ENCODE measurements at regions not wholly inside any gene's neighbourhood (a gene's known extent, or its start where the extent isn't known, plus 50 kb on each side); places are given as distances from the start of the nearest gene placed in this dataset.

DNA sequence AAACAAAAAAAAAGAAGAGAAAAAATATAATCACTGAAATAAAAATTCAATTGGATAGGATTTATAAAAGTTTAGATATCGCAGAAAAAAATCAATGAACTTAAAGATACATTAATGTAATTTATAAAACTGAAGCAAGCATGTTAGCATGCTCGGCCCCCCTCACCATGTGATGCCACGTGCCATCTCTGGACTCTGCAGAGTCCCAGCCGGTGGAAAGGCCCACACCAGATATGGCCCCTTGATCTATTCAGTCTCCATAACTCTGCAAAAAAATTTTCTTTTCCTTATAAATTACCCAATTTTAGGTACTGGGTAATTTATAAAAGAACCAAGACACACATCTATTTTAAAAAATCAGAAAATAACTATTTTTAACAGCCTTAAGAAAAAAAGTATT is 476.0 kb upstream of the ANO3 start:
- DNase-seq (ENCODE audit: low read depth, low spot score) (no peak), ATAC-seq (no peak)
- H3K4me2 ChIP-seq (ENCODE audit: low read length) = no peak overlapping the region
- no peak overlapping the region for H3K4me3 ChIP-seq (replicated peaks in 1 of 2; ENCODE audit: low read depth in 1 of 2, low read length in 2 of 2)
- H3K36me3 ChIP-seq (ENCODE audit: control insufficient read depth in 1 of 2, insufficient read depth in 2 of 2, low read length in 2 of 2) = no peaks in the 10 kb centered on the region
- H3K27me3 ChIP-seq (ENCODE audit: insufficient read depth, low read length) = no peaks in the 10 kb centered on the region
- H3K4me1 ChIP-seq (ENCODE audit: control insufficient read depth in 1 of 2, insufficient read depth in 2 of 2, low read length in 2 of 2) = no peaks in the 10 kb centered on the region
- TF ChIP-seq, protein P1, sequence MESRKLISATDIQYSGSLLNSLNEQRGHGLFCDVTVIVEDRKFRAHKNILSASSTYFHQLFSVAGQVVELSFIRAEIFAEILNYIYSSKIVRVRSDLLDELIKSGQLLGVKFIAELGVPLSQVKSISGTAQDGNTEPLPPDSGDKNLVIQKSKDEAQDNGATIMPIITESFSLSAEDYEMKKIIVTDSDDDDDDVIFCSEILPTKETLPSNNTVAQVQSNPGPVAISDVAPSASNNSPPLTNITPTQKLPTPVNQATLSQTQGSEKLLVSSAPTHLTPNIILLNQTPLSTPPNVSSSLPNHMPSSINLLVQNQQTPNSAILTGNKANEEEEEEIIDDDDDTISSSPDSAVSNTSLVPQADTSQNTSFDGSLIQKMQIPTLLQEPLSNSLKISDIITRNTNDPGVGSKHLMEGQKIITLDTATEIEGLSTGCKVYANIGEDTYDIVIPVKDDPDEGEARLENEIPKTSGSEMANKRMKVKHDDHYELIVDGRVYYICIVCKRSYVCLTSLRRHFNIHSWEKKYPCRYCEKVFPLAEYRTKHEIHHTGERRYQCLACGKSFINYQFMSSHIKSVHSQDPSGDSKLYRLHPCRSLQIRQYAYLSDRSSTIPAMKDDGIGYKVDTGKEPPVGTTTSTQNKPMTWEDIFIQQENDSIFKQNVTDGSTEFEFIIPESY (IDR thresholded peaks at IDR 0.05; ENCODE audit: extremely low read depth, insufficient replicate concordance, low read length) = no peak
- TF ChIP-seq ZNF274 (IDR thresholded peaks at IDR 0.05; ENCODE audit: low read depth, low read length) (no peak), RAD21 (IDR thresholded peaks at IDR 0.05; ENCODE audit: low read depth) (no peak), SP1 (IDR thresholded peaks at IDR 0.05; ENCODE audit: low read depth) (no peak)
- intact Hi-C loops (cut with micrococcal nuclease) = no loop called here
- ChIA-PET POLR2A (no interaction called here), CTCF (no interaction called here), RAD21 (ENCODE audit: low non-redundant PET in 1 of 2, low total read pairs in 2 of 2, uncharacterized antibody in 2 of 2, unreplicated experiment in 2 of 2) (no interaction called here)
- no peak overlapping the region for H2AFZ ChIP-seq (ENCODE audit: low read depth, low read length, poor library complexity, severe bottlenecking)
- no peaks in the 10 kb centered on the region for H3K9me2 ChIP-seq (ENCODE audit: insufficient read depth)
- H3K27ac ChIP-seq (ENCODE audit: low read depth, low read length) = no peak overlapping the region
- BruUV-seq (replicated peaks) = no TSS peak
- no peak overlapping the region for H3K9ac ChIP-seq (ENCODE audit: low read length)
- H3K79me2 ChIP-seq (ENCODE audit: insufficient read depth, low read length) = no peaks in the 10 kb centered on the region
- H3K9me3 ChIP-seq (ENCODE audit: control insufficient read depth in 1 of 2, insufficient read depth in 1 of 2, low read depth in 1 of 2, low read length in 2 of 2) = peaks cover 8 to 10% of the 10 kb centered on the region in 2 experiments; a peak in 2 of 4 replicates
- H4K20me1 ChIP-seq (ENCODE audit: insufficient read depth) = no peaks in the 10 kb centered on the region

DNA sequence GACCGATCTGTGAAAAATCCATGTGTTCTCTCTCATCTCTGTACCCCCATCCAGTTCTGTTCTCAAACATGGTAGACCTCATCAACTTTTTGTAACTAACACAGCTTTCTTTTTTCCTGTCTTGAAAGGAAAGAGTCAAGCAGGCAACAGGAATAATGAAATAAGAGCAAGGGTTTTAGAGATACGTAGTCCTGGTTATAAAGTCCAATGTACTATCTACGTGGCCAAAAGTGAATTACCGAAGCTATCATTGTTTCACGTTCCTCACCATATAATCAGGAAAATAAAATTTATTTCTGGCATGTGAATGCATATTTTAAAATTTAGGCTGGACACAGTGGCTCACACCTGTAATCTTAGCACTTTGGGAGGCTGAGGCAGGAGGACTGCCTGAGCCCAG is 472.2 kb upstream of the ANO3 start:
- Histone ChIP-seq H2AFZ (ENCODE audit: low read depth, low read length, poor library complexity, severe bottlenecking) (no peak overlapping the region), H4K20me1 (ENCODE audit: insufficient read depth) (no peaks in the 10 kb centered on the region), H3K4me2 (ENCODE audit: low read length) (no peak overlapping the region), H3K4me1 (ENCODE audit: control insufficient read depth in 1 of 2, insufficient read depth in 2 of 2, low read length in 2 of 2) (no peaks in the 10 kb centered on the region), H3K27me3 (ENCODE audit: insufficient read depth, low read length) (no peaks in the 10 kb centered on the region), H3K79me2 (ENCODE audit: insufficient read depth, low read length) (no peaks in the 10 kb centered on the region), H3K9ac (ENCODE audit: low read length) (no peak overlapping the region), H3K27ac (ENCODE audit: low read depth, low read length) (no peak overlapping the region), H3K9me3 (ENCODE audit: control insufficient read depth in 1 of 2, insufficient read depth in 1 of 2, low read depth in 1 of 2, low read length in 2 of 2) (peaks cover 3 to 16% of the 10 kb centered on the region in 2 experiments; a peak in 2 of 4 replicates), H3K36me3 (ENCODE audit: control insufficient read depth in 1 of 2, insufficient read depth in 2 of 2, low read length in 2 of 2) (no peaks in the 10 kb centered on the region), H3K9me2 (ENCODE audit: insufficient read depth) (no peaks in the 10 kb centered on the region), H3K4me3 (replicated peaks in 1 of 2; ENCODE audit: low read depth in 1 of 2, low read length in 2 of 2) (no peak overlapping the region)
- ChIA-PET RAD21 (ENCODE audit: low non-redundant PET in 1 of 2, low total read pairs in 2 of 2, uncharacterized antibody in 2 of 2, unreplicated experiment in 2 of 2) (no interaction called here), CTCF (no interaction called here), POLR2A (no interaction called here)
- DNase-seq (ENCODE audit: low read depth, low spot score) (no peak), ATAC-seq (no peak)
- no TSS peak for BruUV-seq (replicated peaks)
- intact Hi-C loops (cut with micrococcal nuclease) = no loop called here
- TF ChIP-seq, protein P2, sequence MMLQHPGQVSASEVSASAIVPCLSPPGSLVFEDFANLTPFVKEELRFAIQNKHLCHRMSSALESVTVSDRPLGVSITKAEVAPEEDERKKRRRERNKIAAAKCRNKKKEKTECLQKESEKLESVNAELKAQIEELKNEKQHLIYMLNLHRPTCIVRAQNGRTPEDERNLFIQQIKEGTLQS (IDR thresholded peaks at IDR 0.05) = no peak
- no peak for TF ChIP-seq JUND (IDR thresholded peaks at IDR 0.05)
- no peak for TF ChIP-seq ELF1 (IDR thresholded peaks at IDR 0.05; ENCODE audit: borderline replicate concordance, low read depth)
- no peak for TF ChIP-seq YY1 (IDR thresholded peaks at IDR 0.05; ENCODE audit: extremely low read depth, insufficient replicate concordance, low read depth, low read length)
- no peak for TF ChIP-seq FOSL1 (IDR thresholded peaks at IDR 0.05; ENCODE audit: low read depth)
- TF ChIP-seq POLR2A (IDR thresholded peaks at IDR 0.05; ENCODE audit: borderline replicate concordance, extremely low read depth, insufficient read depth, insufficient read length) = no peak
- TF ChIP-seq, protein P3, sequence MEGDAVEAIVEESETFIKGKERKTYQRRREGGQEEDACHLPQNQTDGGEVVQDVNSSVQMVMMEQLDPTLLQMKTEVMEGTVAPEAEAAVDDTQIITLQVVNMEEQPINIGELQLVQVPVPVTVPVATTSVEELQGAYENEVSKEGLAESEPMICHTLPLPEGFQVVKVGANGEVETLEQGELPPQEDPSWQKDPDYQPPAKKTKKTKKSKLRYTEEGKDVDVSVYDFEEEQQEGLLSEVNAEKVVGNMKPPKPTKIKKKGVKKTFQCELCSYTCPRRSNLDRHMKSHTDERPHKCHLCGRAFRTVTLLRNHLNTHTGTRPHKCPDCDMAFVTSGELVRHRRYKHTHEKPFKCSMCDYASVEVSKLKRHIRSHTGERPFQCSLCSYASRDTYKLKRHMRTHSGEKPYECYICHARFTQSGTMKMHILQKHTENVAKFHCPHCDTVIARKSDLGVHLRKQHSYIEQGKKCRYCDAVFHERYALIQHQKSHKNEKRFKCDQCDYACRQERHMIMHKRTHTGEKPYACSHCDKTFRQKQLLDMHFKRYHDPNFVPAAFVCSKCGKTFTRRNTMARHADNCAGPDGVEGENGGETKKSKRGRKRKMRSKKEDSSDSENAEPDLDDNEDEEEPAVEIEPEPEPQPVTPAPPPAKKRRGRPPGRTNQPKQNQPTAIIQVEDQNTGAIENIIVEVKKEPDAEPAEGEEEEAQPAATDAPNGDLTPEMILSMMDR (IDR thresholded peaks at IDR 0.05 in 2 of 3, conservative IDR thresholded peaks at IDR 0.05 in 1 of 3; ENCODE audit: borderline replicate concordance in 1 of 3, insufficient read depth in 1 of 3, low read depth in 2 of 3, low read length in 2 of 3) = no peak
- TF ChIP-seq EZH2phosphoT487 (IDR thresholded peaks at IDR 0.05; ENCODE audit: borderline replicate concordance) = no peak
- TF ChIP-seq TCF7L2 (IDR thresholded peaks at IDR 0.05; ENCODE audit: borderline replicate concordance, extremely low read depth, insufficient read depth, insufficient read length) = no peak
- TF ChIP-seq EZH2 (IDR thresholded peaks at IDR 0.05) = no peak

All from HCT116 (cell line).